ENCODE measurements at regions not wholly inside any gene's neighbourhood (a gene's known extent, or its start where the extent isn't known, plus 50 kb on each side); places are given as distances from the start of the nearest gene placed in this dataset.

DNA sequence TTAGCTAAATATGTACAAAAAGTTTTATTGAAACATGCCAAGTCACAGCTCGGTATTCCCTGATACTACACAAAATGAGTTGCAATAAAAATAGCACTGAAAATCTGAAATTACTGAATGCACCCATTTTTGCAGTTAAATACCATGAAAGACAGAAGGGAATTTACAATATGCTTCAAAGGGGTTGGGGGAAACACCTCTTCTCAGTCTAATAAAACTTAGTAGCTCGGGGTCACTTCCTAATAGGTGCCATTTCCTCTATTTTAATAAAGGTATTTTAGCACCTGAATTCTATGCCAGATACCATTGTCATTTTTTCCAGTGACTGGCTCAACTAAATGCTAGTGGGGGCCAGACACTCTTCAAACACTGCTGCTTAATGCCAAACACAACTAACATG lies 204.1 kb upstream of the MEF2C start:
- no peak for DNase-seq (ENCODE audit: low read depth in 2 of 2)
- H3K4me3 ChIP-seq (replicated peaks in 1 of 2; ENCODE audit: low read depth in 2 of 2, low read length in 2 of 2), result no peak overlapping the region
- TF ChIP-seq, protein P1, sequence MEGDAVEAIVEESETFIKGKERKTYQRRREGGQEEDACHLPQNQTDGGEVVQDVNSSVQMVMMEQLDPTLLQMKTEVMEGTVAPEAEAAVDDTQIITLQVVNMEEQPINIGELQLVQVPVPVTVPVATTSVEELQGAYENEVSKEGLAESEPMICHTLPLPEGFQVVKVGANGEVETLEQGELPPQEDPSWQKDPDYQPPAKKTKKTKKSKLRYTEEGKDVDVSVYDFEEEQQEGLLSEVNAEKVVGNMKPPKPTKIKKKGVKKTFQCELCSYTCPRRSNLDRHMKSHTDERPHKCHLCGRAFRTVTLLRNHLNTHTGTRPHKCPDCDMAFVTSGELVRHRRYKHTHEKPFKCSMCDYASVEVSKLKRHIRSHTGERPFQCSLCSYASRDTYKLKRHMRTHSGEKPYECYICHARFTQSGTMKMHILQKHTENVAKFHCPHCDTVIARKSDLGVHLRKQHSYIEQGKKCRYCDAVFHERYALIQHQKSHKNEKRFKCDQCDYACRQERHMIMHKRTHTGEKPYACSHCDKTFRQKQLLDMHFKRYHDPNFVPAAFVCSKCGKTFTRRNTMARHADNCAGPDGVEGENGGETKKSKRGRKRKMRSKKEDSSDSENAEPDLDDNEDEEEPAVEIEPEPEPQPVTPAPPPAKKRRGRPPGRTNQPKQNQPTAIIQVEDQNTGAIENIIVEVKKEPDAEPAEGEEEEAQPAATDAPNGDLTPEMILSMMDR (IDR thresholded peaks at IDR 0.05; ENCODE audit: low read depth, low read length), result no peak

DNA sequence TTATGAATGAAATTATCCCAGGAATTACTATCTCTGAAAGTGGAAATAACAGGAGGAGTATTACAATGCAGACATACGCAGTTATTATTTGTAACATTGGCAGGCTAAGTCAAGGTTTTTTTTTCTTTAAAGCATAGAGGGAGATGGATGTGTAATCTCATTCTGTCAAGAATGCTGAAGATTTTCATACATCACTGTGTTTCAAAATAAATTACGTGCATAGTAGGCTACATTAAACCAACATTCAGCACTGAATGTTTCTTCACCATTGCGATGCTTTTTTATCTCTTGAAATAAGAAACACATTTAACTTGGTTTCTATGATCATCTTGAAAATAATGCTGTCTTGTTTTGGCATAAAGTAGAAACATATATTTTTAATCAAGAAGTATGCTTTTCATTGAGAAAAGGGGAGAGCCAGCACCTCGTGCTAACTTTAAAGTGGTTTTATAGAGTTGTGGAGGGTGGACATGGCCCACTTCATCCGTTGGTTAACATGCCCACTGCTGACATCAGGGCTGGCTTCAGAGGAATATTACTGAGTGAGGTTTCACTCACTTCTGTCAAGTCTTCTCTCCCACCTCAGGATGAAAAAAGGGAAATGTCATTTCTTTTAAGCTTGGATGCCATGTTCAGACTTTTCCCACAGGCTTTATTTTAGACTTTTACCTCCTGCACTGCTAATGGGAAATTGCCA lies 203.6 kb upstream of the MEF2C start:
- H3K4me3 ChIP-seq (replicated peaks in 1 of 2; ENCODE audit: low read depth in 2 of 2, low read length in 2 of 2), result no peak overlapping the region
- TF ChIP-seq, protein P1 (IDR thresholded peaks at IDR 0.05; ENCODE audit: low read depth, low read length), result no peak
- no peak for DNase-seq (ENCODE audit: low read depth in 2 of 2)

DNA sequence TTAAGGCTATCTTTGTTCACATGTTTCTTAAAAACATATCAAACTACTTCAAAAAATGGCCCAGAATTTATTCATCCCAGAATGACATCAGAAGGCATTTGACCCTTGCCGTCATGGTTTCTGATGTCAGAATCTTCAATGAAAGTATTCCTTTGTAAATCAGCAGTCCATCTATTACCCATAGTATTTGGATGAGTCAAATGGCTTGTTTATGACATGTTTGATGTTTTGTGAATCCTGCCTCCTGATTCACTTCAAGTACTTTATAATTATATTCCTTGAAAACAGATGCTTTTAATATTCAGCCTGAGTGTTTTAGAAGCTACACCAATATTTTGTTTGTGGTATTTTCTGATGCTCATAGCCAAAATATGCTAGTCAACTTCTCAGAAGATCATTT lies 200.8 kb upstream of the MEF2C start:
- peak in 1 of 2 donors; percentile 37 for DNase-seq (ENCODE audit: low read depth in 2 of 2)
- TF ChIP-seq, protein P1 (IDR thresholded peaks at IDR 0.05; ENCODE audit: low read depth, low read length), result no peak
- no peak overlapping the region for H3K4me3 ChIP-seq (replicated peaks in 1 of 2; ENCODE audit: low read depth in 2 of 2, low read length in 2 of 2)

DNA sequence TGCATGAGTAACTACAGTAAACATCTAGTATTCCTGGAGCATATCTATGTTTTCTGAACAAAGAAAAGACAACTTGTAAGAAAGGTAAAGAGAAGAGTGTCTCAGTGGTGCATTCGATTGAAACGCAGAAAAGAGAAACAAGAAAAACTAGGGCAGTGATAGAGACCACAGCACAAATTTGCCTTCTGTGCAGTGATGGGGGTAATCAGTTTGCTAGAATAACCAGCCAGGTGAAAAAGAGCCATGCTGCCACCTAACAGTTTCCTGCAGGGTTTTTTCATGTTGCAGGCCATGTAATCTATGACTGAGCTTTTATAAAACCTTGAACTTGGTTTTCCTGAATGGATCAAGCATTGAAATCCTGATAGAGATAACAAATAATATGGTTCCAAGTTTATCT lies 198.4 kb upstream of the MEF2C start:
- H3K4me3 ChIP-seq (replicated peaks in 1 of 2; ENCODE audit: low read depth in 2 of 2, low read length in 2 of 2), result no peak overlapping the region
- DNase-seq (ENCODE audit: low read depth in 2 of 2), result no peak

DNA sequence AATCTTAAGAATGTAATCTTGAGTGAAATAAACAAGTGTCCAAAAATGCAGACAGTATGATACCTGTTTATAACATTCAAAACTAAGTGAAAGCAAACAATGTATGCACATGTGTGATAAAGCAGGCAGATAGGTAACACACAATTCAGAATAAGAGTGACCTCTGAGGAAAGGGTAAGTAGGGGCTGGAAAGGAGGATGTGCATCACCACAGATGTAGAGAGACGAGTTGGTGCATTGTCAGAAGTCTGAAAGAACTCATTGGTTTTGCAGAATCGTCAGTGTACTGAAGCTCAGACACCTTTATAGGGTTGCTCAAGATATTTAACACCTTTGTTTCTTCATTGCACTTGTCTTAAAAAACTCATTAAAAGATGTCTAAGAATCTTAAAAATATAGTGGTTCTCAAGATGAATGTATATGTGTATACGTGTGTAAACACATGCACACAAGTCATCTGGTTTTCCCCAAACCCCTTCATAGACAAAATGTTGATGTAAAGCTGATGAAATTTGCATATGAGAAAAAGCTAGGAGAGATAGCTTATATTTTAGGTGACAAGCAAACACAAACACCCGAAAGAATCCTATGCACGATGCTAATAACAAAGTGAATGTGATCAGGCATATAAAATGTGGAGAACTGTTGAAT lies 197.6 kb upstream of the MEF2C start:
- no peak overlapping the region for H3K4me3 ChIP-seq (replicated peaks in 1 of 2; ENCODE audit: low read depth in 2 of 2, low read length in 2 of 2)
- no peak for DNase-seq (ENCODE audit: low read depth in 2 of 2)
- TF ChIP-seq, protein P1 (IDR thresholded peaks at IDR 0.05; ENCODE audit: low read depth, low read length), result no peak

More for the DNA sequence above, 198.4 kb upstream of the MEF2C start:
- TF ChIP-seq, protein P1 (IDR thresholded peaks at IDR 0.05; ENCODE audit: low read depth, low read length), result no peak

DNA sequence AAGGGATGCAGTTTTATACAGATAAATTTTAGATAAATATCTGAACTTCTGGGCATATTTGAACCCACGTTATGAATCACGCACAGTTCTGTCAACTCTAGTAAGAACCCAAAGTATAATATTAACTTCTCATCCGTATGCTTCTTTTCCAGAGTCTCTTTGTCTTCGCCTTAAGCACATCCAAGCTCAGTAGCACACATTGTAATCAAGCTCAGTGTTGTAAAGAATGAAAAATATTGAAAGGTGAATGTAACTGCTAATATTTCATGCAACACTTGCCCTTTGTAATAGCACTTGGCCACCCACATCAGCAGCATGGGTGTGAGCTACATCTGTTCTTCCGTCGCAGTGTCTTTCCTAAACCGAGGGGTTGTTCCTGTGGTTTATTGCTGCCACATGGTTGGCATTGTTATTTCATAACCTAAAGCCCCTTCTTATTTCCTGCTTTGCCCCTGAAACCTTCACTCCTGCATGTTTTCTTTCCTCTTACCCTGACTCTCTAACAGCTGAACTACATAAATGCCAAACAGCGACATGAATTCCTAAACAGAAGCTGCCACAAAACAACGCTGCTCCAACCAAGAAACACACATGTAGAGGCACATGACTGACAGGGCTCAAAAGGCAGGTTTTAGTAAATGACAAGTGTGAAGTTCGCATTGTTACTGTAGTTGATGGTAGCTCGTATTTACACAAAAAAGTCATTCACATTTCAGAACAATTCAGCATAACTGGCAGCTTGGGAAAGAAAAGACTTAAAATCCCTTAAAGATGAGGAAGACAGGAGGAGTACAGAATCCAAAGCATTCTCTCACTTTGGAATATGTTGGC lies 190.1 kb upstream of the MEF2C start:
- TF ChIP-seq, protein P1 (IDR thresholded peaks at IDR 0.05; ENCODE audit: low read depth, low read length), result no peak

More for the DNA sequence above, 190.1 kb upstream of the MEF2C start:
- DNase-seq (ENCODE audit: low read depth in 2 of 2), result no peak
- no peak overlapping the region for H3K4me3 ChIP-seq (replicated peaks in 1 of 2; ENCODE audit: low read depth in 2 of 2, low read length in 2 of 2)

Data from cardiac fibroblast (primary cell).